Bronchial epithelial cell (primary cell): ENCODE measurements at regions not wholly inside any gene's neighbourhood (a gene's known extent, or its start where the extent isn't known, plus 50 kb on each side); places are given as distances from the start of the nearest gene placed in this dataset.

ENCODE experiments used
- DNase-seq: peaks from one replicate; pipeline ENCODE4 v3.0.0-alpha.2; 2010; ENCODE audit warnings: low read depth
- FAIRE-seq: peaks from 2 replicates; lab custom pipeline; 2011; peaks lifted over from hg19 to GRCh38; lab: Jason Lieb, UNC
- H3K27me3 ChIP-seq: 2 replicates; pipeline ENCODE4 v1.5.1; 2011; ENCODE audit warnings: low read length; ENCODE audit not compliant: control insufficient read depth, insufficient read depth
- H3K36me3 ChIP-seq: 2 replicates; pipeline ENCODE4 v1.5.1; 2011; ENCODE audit warnings: low read length; ENCODE audit not compliant: control insufficient read depth, insufficient read depth
- H3K4me3 ChIP-seq: 2 replicates; pipeline ENCODE4 v1.5.1; 2011; ENCODE audit warnings: mild to moderate bottlenecking, low read depth, low read length, control low read depth
- CTCF ChIP-seq: IDR thresholded peaks from 2 replicates; pipeline ENCODE4 v1.5.1; 2011; ENCODE audit warnings: mild to moderate bottlenecking, moderate library complexity, low read length, control low read depth, inconsistent platforms; ENCODE audit not compliant: insufficient read depth, severe bottlenecking

- DNase-seq (peak; percentile 83), FAIRE-seq (no peak)
- Histone ChIP-seq H3K36me3 (no peaks in the 10 kb centered on the region), H3K27me3 (no peaks in the 10 kb centered on the region), H3K4me3 (no peak overlapping the region)
- TF ChIP-seq CTCF: no peak
These were observed 100.4 kb upstream of the SLC44A1 start for GRCh38 chr9:105144076-105144475.

GRCh38 chr9:105144841-105145240, 99.6 kb upstream of the SLC44A1 start:
- Histone ChIP-seq H3K36me3 (no peaks in the 10 kb centered on the region), H3K4me3 (no peak overlapping the region), H3K27me3 (no peaks in the 10 kb centered on the region)
- FAIRE-seq (no peak), DNase-seq (no peak)
- TF ChIP-seq CTCF: no peak

DNA sequence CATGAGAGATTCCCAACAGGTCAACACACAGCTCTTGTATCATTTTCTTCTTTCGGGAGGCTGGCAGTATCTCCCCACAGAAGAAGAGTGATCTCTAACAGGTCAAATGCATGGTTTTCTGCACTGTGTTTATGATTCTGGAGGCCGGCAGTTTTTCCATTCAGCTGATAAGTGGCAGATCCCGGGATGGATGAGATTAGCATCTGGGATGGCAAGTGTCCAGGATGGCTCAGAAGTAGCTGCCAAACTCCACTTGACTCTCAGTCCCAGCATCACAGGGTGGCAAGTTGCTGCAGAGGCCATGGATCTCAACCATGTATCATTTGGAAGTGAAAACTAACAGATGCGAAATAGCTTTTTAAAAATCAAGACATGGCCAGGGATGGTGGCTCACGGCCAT, 97.8 kb upstream of the SLC44A1 start:
- no peaks in the 10 kb centered on the region for H3K27me3 ChIP-seq
- no peak for TF ChIP-seq CTCF
- H3K36me3 ChIP-seq: no peaks in the 10 kb centered on the region
- no peak for DNase-seq
- FAIRE-seq: no peak
- H3K4me3 ChIP-seq: no peak overlapping the region

DNA sequence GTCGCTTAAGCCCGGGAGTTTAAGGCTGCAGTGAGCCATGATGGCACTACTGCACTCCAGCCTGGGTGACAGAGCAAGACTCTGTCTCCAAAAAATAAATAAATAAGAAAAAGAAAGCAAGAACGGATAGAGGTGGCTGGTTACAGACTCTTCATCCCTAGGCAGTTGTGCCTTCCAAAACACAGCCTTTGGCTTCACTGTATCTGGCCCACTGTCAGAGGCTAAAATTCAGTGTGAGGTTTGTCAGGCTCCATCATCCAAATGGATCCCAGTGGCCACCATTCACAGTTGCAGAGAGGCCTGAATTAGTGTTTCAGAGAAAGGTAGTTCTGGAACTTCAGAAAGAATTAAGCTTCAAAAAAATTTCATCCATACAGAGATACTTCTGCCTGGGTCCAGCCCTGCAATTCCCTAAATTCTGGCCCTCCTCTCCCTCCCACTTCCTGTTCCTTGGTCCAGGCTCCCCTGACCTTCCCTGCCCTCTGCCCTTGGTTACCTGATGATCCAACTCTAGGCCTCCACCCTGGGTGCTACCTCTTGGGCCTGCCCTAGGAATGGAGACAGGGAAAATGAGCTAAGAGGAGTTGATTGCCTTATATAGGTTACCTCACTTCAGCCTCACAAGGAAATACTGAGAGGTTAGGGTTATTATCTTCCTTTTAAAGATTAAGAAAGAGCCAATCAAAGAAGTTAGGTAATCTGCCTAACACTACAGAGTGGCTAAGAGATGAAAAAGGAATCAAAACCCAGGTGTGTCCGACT, 97.2 kb upstream of the SLC44A1 start:
- DNase-seq (no peak), FAIRE-seq (no peak)
- H3K4me3 ChIP-seq: no peak overlapping the region
- TF ChIP-seq CTCF: no peak
- H3K36me3 ChIP-seq: no peaks in the 10 kb centered on the region
- no peaks in the 10 kb centered on the region for H3K27me3 ChIP-seq

- no peak for TF ChIP-seq CTCF
- H3K36me3 ChIP-seq: no peaks in the 10 kb centered on the region
- FAIRE-seq (no peak), DNase-seq (no peak)
- no peak overlapping the region for H3K4me3 ChIP-seq
- no peaks in the 10 kb centered on the region for H3K27me3 ChIP-seq
These were observed 96.0 kb upstream of the SLC44A1 start for GRCh38 chr9:105148328-105149006.
